ENCODE measurements at regions not wholly inside any gene's neighbourhood (a gene's known extent, or its start where the extent isn't known, plus 50 kb on each side); places are given as distances from the start of the nearest gene placed in this dataset.

GRCh38 chr9:6121707-6122106, 93.9 kb upstream of the IL33 start:
- WGBS, 2 donors, result 75 to 80% methylated on average over 1 of the region's 1 CpG
- Histone ChIP-seq H3K36me3 (no peaks in the 10 kb centered on the region), H3K4me1 (no peaks in the 10 kb centered on the region), H3K4me3 (replicated peaks in 1 of 3) (no peak overlapping the region), H3K9me3 (no peaks in the 10 kb centered on the region), H3K27ac (no peak overlapping the region), H3K27me3 (no peaks in the 10 kb centered on the region)
- no peak for DNase-seq
- no peak for TF ChIP-seq CTCF (IDR thresholded peaks at IDR 0.05)
- no peak for TF ChIP-seq POLR2A (IDR thresholded peaks at IDR 0.05)
- intact Hi-C loops (cut with DNase I), result no loop called here

GRCh38 chr9:6114424-6114823, 99.0 kb upstream of the RANBP6 start:
- intact Hi-C loops (cut with DNase I), result no loop called here

GRCh38 chr9:6113819-6114218, 98.4 kb upstream of the RANBP6 start:
- Histone ChIP-seq H3K4me1 (no peaks in the 10 kb centered on the region), H3K27me3 (no peaks in the 10 kb centered on the region), H3K27ac (no peak overlapping the region), H3K4me3 (replicated peaks in 1 of 3) (no peak overlapping the region), H3K36me3 (no peaks in the 10 kb centered on the region), H3K9me3 (no peaks in the 10 kb centered on the region)
- WGBS, 2 donors, result 56 to 64% methylated on average over 5 to 6 of the region's 6 CpGs
- no peak for DNase-seq
- no peak for TF ChIP-seq CTCF (IDR thresholded peaks at IDR 0.05)
- no peak for TF ChIP-seq POLR2A (IDR thresholded peaks at IDR 0.05)
- intact Hi-C loops (cut with DNase I), result no loop called here

More at GRCh38 chr9:6114424-6114823, 99.0 kb upstream of the RANBP6 start:
- H3K36me3 ChIP-seq, result no peaks in the 10 kb centered on the region
- 83 to 89% methylated on average over 1 to 5 of the region's 6 CpGs for WGBS, 2 donors
- H3K4me1 ChIP-seq, result no peaks in the 10 kb centered on the region
- no peak overlapping the region for H3K4me3 ChIP-seq (replicated peaks in 1 of 3)
- no peak overlapping the region for H3K27ac ChIP-seq
- H3K9me3 ChIP-seq, result no peaks in the 10 kb centered on the region
- H3K27me3 ChIP-seq, result no peaks in the 10 kb centered on the region
- DNase-seq, result no peak
- no peak for TF ChIP-seq CTCF (IDR thresholded peaks at IDR 0.05)
- no peak for TF ChIP-seq POLR2A (IDR thresholded peaks at IDR 0.05)

- no peak overlapping the region for H3K4me3 ChIP-seq (replicated peaks in 1 of 3)
- WGBS, 2 donors, result 92 to 95% methylated on average over 5 of the region's 5 CpGs
- no peaks in the 10 kb centered on the region for H3K36me3 ChIP-seq
- intact Hi-C loops (cut with DNase I), result no loop called here
- TF ChIP-seq POLR2A (IDR thresholded peaks at IDR 0.05), result no peak
- TF ChIP-seq CTCF (IDR thresholded peaks at IDR 0.05), result no peak
- H3K9me3 ChIP-seq, result no peaks in the 10 kb centered on the region
- H3K27me3 ChIP-seq, result no peaks in the 10 kb centered on the region
- no peak overlapping the region for H3K27ac ChIP-seq
- no peak for DNase-seq
- H3K4me1 ChIP-seq, result no peaks in the 10 kb centered on the region
Observed at GRCh38 chr9:6113312-6113711, 97.9 kb upstream of the RANBP6 start.

- peaks cover 5 to 10% of the 10 kb centered on the region in 2 donors for H3K4me1 ChIP-seq
- no peak overlapping the region for H3K4me3 ChIP-seq (replicated peaks in 1 of 3)
- H3K36me3 ChIP-seq, result no peaks in the 10 kb centered on the region
- H3K27ac ChIP-seq, result no peak overlapping the region
- WGBS, 2 donors, result 79 to 88% methylated on average over 2 of the region's 2 CpGs
- TF ChIP-seq CTCF (IDR thresholded peaks at IDR 0.05), result no peak
- no peak for TF ChIP-seq POLR2A (IDR thresholded peaks at IDR 0.05)
- DNase-seq, result no peak
- intact Hi-C loops (cut with DNase I), result no loop called here
- no peaks in the 10 kb centered on the region for H3K27me3 ChIP-seq
- H3K9me3 ChIP-seq, result no peaks in the 10 kb centered on the region
Observed at GRCh38 chr9:6109986-6110385, 94.6 kb upstream of the RANBP6 start.

Data from thyroid gland (tissue), 4 donors.